HepG2 (cell line): ENCODE measurements at regions not wholly inside any gene's neighbourhood (a gene's known extent, or its start where the extent isn't known, plus 50 kb on each side); places are given as distances from the start of the nearest gene placed in this dataset.

Experiments used
- ATAC-seq: fragments of 200-7000 bp; cut with Tn5 transposase; 3 replicates; pipeline ENCODE4 v1.9.1; 2020; ENCODE audit warnings: mild to moderate bottlenecking, moderate library complexity
- BruUV-seq: library from RNA; stranded (reverse); fragments of 400-500 nt; replicated peaks from 2 replicates; lab custom pipeline; 2021; lab: Mats Ljungman, UMichigan
- CTCF ChIA-PET: fragments of 300-600 bp; formaldehyde crosslinking; extraction: SDS; loops from one replicate; lab custom pipeline; 2021; ENCODE audit warnings: low total read pairs, inconsistent platforms, low intra/inter-chr PET ratio; lab: Yijun Ruan, JAX
- POLR2A ChIA-PET: fragments of 350-600 bp; sonication (Branson Sonifier 250); formaldehyde crosslinking; loops from one replicate; lab custom pipeline; 2020; ENCODE audit warnings: antibody characterized with exemption, inconsistent platforms; lab: Yijun Ruan, JAX
- DNase-seq: peaks from one replicate; pipeline ENCODE4 v3.0.0-alpha.2; 2015; ENCODE audit warnings: low spot score
- FAIRE-seq: peaks from 3 replicates; lab custom pipeline; 2011; peaks lifted over from hg19 to GRCh38; lab: Jason Lieb, UNC
- H2AFZ ChIP-seq: one replicate; pipeline ENCODE4 v1.6.1; 2011; ENCODE audit warnings: low read length, inconsistent platforms
- H3K27ac ChIP-seq: fragments of 300-600 bp; 3 replicates; pipeline ENCODE4 v1.8.0; 2011; ENCODE audit warnings: mixed run types, mild to moderate bottlenecking, mixed read lengths, low read length, inconsistent platforms; ENCODE audit not compliant: insufficient read depth; ENCODE audit errors: extremely low read length
- H3K27me3 ChIP-seq, 2 experiments: fragments of 200-600 bp in 1 of 2; 2 replicates in 1 of 2; 3 replicates in 1 of 2; pipeline versions ENCODE4 v1.6.0 to v1.8.0; 2011; ENCODE audit warnings: low read length in 2 of 2, mild to moderate bottlenecking in 2 of 2, moderate library complexity in 2 of 2, inconsistent platforms in 1 of 2; ENCODE audit not compliant: insufficient read depth in 2 of 2, control insufficient read depth in 1 of 2
- H3K36me3 ChIP-seq, 2 experiments: fragments of 200-600 bp in 1 of 2; replicated peaks in 1 of 2; 2 replicates in 1 of 2; 3 replicates in 1 of 2; pipeline versions ENCODE4 v1.5.1 to v1.8.0; 2011; ENCODE audit warnings: low read length in 2 of 2, inconsistent platforms in 1 of 2; ENCODE audit not compliant: insufficient read depth in 2 of 2, control insufficient read depth in 1 of 2
- H3K4me1 ChIP-seq: 2 replicates; pipeline ENCODE4 v1.5.1; 2012; ENCODE audit warnings: low read length, inconsistent platforms; ENCODE audit not compliant: insufficient read depth
- H3K4me2 ChIP-seq: 2 replicates; pipeline ENCODE4 v1.6.0; 2011; ENCODE audit warnings: low read depth, low read length, inconsistent platforms
- H3K4me3 ChIP-seq, 3 experiments: fragments of 200-600 bp in 1 of 3; sonication (generic), shearing (Covaris generic) in 1 of 3; replicated peaks in 1 of 3; 2 replicates each; pipeline ENCODE4 v1.5.1; 2011 to 2016; ENCODE audit warnings: low read length in 3 of 3, inconsistent platforms in 2 of 3, low read depth in 2 of 3, mild to moderate bottlenecking in 2 of 3, control low read depth in 1 of 3, mixed read lengths in 1 of 3; ENCODE audit not compliant: insufficient read depth in 1 of 3
- H3K79me2 ChIP-seq: one replicate; pipeline ENCODE4 v1.6.1; 2011; ENCODE audit warnings: low read length, inconsistent platforms; ENCODE audit not compliant: insufficient read depth
- H3K9ac ChIP-seq: 2 replicates; pipeline ENCODE4 v1.6.0; 2011; ENCODE audit warnings: mild to moderate bottlenecking, low read depth, low read length, inconsistent platforms; ENCODE audit not compliant: insufficient read depth
- H3K9me3 ChIP-seq: 2 replicates; pipeline ENCODE4 v1.5.1; 2012; ENCODE audit warnings: mild to moderate bottlenecking, low read length
- H4K20me1 ChIP-seq: 2 replicates; pipeline ENCODE4 v1.6.0; 2011; ENCODE audit warnings: inconsistent platforms, mild to moderate bottlenecking, low read length, moderate library complexity; ENCODE audit not compliant: insufficient read depth
- CBX1 ChIP-seq: IDR thresholded peaks from one replicate; pipeline ENCODE4 v1.6.1; 2016; ENCODE audit warnings: antibody characterized with exemption, low read depth
- CENPBD1 ChIP-seq: sonication (generic); formaldehyde crosslinking; IDR thresholded peaks from 2 replicates; pipeline ENCODE4 v1.8.0; 2022; ENCODE audit warnings: missing genetic modification reagents, low read depth, mild to moderate bottlenecking, borderline replicate concordance
- FOXM1 ChIP-seq: sonication (generic); formaldehyde crosslinking; IDR thresholded peaks from 2 replicates; pipeline ENCODE4 v1.5.0; 2020; ENCODE audit warnings: missing genetic modification reagents
- GATA4 ChIP-seq: sonication (generic); IDR thresholded peaks from 2 replicates; pipeline ENCODE4 v1.6.1; 2016; ENCODE audit warnings: antibody characterized with exemption, low read depth, borderline replicate concordance
- GRHL1 ChIP-seq: sonication (generic); formaldehyde crosslinking; conservative IDR thresholded peaks from 2 replicates; pipeline ENCODE4 v1.8.0; 2022; ENCODE audit warnings: missing genetic modification reagents
- KDM5B ChIP-seq: sonication (generic); formaldehyde crosslinking; IDR thresholded peaks from 2 replicates; pipeline ENCODE4 v1.4.0; 2020; ENCODE audit warnings: missing genetic modification reagents, mild to moderate bottlenecking, borderline replicate concordance
- MAFK ChIP-seq, 2 experiments: IDR thresholded peaks in 1 of 2; conservative IDR thresholded peaks in 1 of 2; 2 replicates each; pipeline ENCODE4 v1.6.1; 2011; ENCODE audit warnings: improper control_type of control experiment in 2 of 2, low read length in 2 of 2
- NFKBIZ ChIP-seq: IDR thresholded peaks from 2 replicates; pipeline ENCODE4 v1.6.1; 2018; ENCODE audit warnings: missing genetic modification reagents, missing compliant biosample characterization
- SRSF4 ChIP-seq: fragments of 200-400 bp; formaldehyde crosslinking; IDR thresholded peaks from one replicate; pipeline ENCODE4 v1.6.1; 2018; ENCODE audit warnings: mild to moderate bottlenecking, low read depth, low read length, moderate library complexity; ENCODE audit not compliant: poor library complexity, severe bottlenecking
- TFAP4 ChIP-seq: sonication (generic); IDR thresholded peaks from 2 replicates; pipeline ENCODE4 v1.6.1; 2016; ENCODE audit warnings: low read depth, borderline replicate concordance
- XBP1 ChIP-seq: sonication (generic); formaldehyde crosslinking; IDR thresholded peaks from 2 replicates; pipeline ENCODE4 v1.5.0; 2020; ENCODE audit warnings: missing genetic modification reagents
- ZNF430 ChIP-seq: sonication (generic); formaldehyde crosslinking; IDR thresholded peaks from 2 replicates; pipeline ENCODE4 v1.9.0; 2021; ENCODE audit warnings: mild to moderate bottlenecking, missing genetic modification reagents
- ZNF747 ChIP-seq: sonication (generic); formaldehyde crosslinking; IDR thresholded peaks from 2 replicates; pipeline ENCODE4 v1.8.1; 2023; ENCODE audit warnings: missing genetic modification reagents, mild to moderate bottlenecking, borderline replicate concordance
- ZNF766 ChIP-seq: sonication (generic); formaldehyde crosslinking; IDR thresholded peaks from 2 replicates; pipeline ENCODE4 v1.5.0; 2020; ENCODE audit warnings: missing genetic modification reagents, borderline replicate concordance
- WGBS: methylation state at CpG from one replicate; pipeline ENCODE4 v1.1.6; 2017; ENCODE audit warnings: low lambda C conversion rate; 5-methylcytosine and 5-hydroxymethylcytosine counted together
- in situ Hi-C: cut with HindIII; loops from 2 replicates; pipeline ENCODE4 v1.10.0; 2017; ENCODE audit warnings: low pct_unique_long_range_greater_than_20kb; ENCODE audit not compliant: extremely low pct_ligation_motif_present
- intact Hi-C: fragments of 100-400 bp; cut with micrococcal nuclease; formaldehyde crosslinking; loops from one replicate; pipeline ENCODE4 v1.10.0; 2022; ENCODE audit not compliant: unreplicated experiment

DNA sequence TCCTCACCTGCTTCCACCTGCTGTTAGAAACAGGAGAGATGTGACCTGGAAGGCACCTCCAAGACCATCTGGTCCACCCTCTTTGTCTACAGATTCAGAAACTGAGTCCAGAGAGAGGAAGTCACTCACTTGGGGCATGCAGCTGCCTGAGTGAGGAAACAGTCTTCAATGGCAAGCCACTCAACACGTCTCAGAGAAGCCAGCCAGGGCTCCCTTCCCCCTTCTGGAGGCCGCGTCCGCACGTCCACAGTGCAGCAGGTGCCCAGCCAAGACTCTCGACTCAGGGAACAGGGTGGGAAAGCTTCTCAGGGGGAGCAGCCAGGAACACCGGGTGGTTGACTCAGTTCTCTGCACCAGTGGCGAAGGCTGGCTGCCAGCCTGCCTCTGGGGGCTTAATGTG is 201.7 kb downstream of the BCL11A start:
- no peak overlapping the region for H2AFZ ChIP-seq
- peaks cover 2 to 9% of the 10 kb centered on the region in 2 experiments; a peak in 3 of 5 replicates for H3K27me3 ChIP-seq
- intact Hi-C loops (no loop called here), in situ Hi-C loops (no loop called here)
- H3K4me3 ChIP-seq: no peak overlapping the region
- no peaks in the 10 kb centered on the region for H4K20me1 ChIP-seq
- H3K79me2 ChIP-seq: no peaks in the 10 kb centered on the region
- TF ChIP-seq GRHL1 (CRISPR knock-in tag) (no peak), KDM5B (CRISPR knock-in tag) (no peak), SRSF4 (no peak), ZNF747 (no peak)
- DNase-seq: no peak
- no peaks in the 10 kb centered on the region for H3K4me1 ChIP-seq
- ChIA-PET CTCF (no interaction called here), POLR2A (no interaction called here)
- H3K4me2 ChIP-seq: no peak overlapping the region
- H3K27ac ChIP-seq: no peak overlapping the region
- H3K9ac ChIP-seq: no peak overlapping the region
- WGBS: 6% methylated on average over 2 of the region's 8 CpGs
- no peaks in the 10 kb centered on the region for H3K36me3 ChIP-seq
- no peak for FAIRE-seq
- no peak for ATAC-seq
- no TSS peak for BruUV-seq
- H3K9me3 ChIP-seq: no peaks in the 10 kb centered on the region

GRCh38 chr2:60351321-60351720 is 202.1 kb downstream of the BCL11A start:
- POLR2A ChIA-PET: no interaction called here
- CTCF ChIA-PET: no interaction called here
- no peak overlapping the region for H2AFZ ChIP-seq
- peaks cover 2 to 7% of the 10 kb centered on the region in 2 experiments; a peak in 3 of 5 replicates for H3K27me3 ChIP-seq
- no TSS peak for BruUV-seq
- intact Hi-C loops (no loop called here), in situ Hi-C loops (no loop called here)
- H3K4me1 ChIP-seq: no peaks in the 10 kb centered on the region
- no peak for FAIRE-seq
- H3K79me2 ChIP-seq: no peaks in the 10 kb centered on the region
- no peak overlapping the region for H3K4me3 ChIP-seq
- no peak overlapping the region for H3K9ac ChIP-seq
- no peak overlapping the region for H3K27ac ChIP-seq
- no peak overlapping the region for H3K4me2 ChIP-seq
- WGBS: 28% methylated on average over 4 of the region's 4 CpGs
- no peaks in the 10 kb centered on the region for H4K20me1 ChIP-seq
- H3K36me3 ChIP-seq: no peaks in the 10 kb centered on the region
- H3K9me3 ChIP-seq: no peaks in the 10 kb centered on the region
- no peak for ATAC-seq
- no peak for DNase-seq
- TF ChIP-seq CBX1 (no peak), GATA4 (no peak), ZNF766 (CRISPR knock-in tag) (no peak), NFKBIZ (CRISPR knock-in tag) (no peak), MAFK (conservative IDR thresholded peaks at IDR 0.05 in 1 of 2, IDR thresholded peaks at IDR 0.05 in 1 of 2; ENCODE audit: low read length in 2 of 2) (no peak), ZNF430 (CRISPR knock-in tag) (no peak), TFAP4 (no peak), XBP1 (CRISPR knock-in tag) (no peak), FOXM1 (no peak), CENPBD1 (CRISPR knock-in tag) (no peak)
